K562 (cell line): ENCODE measurements at regions not wholly inside any gene's neighbourhood (a gene's known extent, or its start where the extent isn't known, plus 50 kb on each side); places are given as distances from the start of the nearest gene placed in this dataset.

Source experiments
- ATAC-seq: fragments of 200-7000 bp; cut with Tn5 transposase; 3 replicates; pipeline ENCODE4 v1.9.1; 2020; ENCODE audit warnings: moderate library complexity
- BruUV-seq: library from RNA; stranded (reverse); fragments of 400-500 nt; replicated peaks from 2 replicates; lab custom pipeline; 2021; lab: Mats Ljungman, UMichigan
- CTCF ChIA-PET: fragments of 300-600 bp; formaldehyde crosslinking; extraction: SDS; loops from one replicate; lab custom pipeline; 2021; ENCODE audit warnings: low intra/inter-chr PET ratio; lab: Yijun Ruan, JAX
- POLR2A ChIA-PET: fragments of 300-600, 350-650 bp; sonication (Branson Sonifier 250); formaldehyde crosslinking; extraction: SDS; loops from one replicate; lab custom pipeline; 2021; ENCODE audit warnings: antibody characterized with exemption, inconsistent platforms; lab: Yijun Ruan, JAX
- DNase-seq, 4 experiments: peaks; one replicate each; pipeline versions ENCODE4 v3.0.0 to v3.0.0-alpha.2; 2011 to 2018; ENCODE audit warnings: low spot score in 3 of 4, mixed read lengths in 3 of 4; ENCODE audit errors: extremely low read depth in 1 of 4
- FAIRE-seq: peaks from 2 replicates; lab custom pipeline; 2011; peaks lifted over from hg19 to GRCh38; lab: Jason Lieb, UNC
- H2AFZ ChIP-seq: 2 replicates; pipeline ENCODE4 v1.6.0; 2011; ENCODE audit warnings: low read depth, low read length, control low read depth, inconsistent platforms
- H3K27ac ChIP-seq: fragments of 200-600 bp; 3 replicates; pipeline ENCODE4 v1.8.0; 2011; ENCODE audit warnings: low read depth, mild to moderate bottlenecking, control low read depth, inconsistent platforms, low read length, moderate library complexity, mixed read lengths; ENCODE audit errors: extremely low read depth
- H3K27me3 ChIP-seq, 2 experiments: fragments of 300-600 bp in 1 of 2; 2 replicates in 1 of 2; 3 replicates in 1 of 2; pipeline versions ENCODE4 v1.6.0 to v1.8.0; 2011; ENCODE audit warnings: inconsistent platforms in 2 of 2, low read length in 2 of 2, mild to moderate bottlenecking in 1 of 2, mixed read lengths in 1 of 2, moderate library complexity in 1 of 2; ENCODE audit not compliant: control insufficient read depth in 2 of 2, insufficient read depth in 2 of 2
- H3K36me3 ChIP-seq: fragments of 300-600 bp; 3 replicates; pipeline ENCODE4 v1.8.0; 2011; ENCODE audit warnings: mild to moderate bottlenecking, low read length, inconsistent platforms; ENCODE audit not compliant: control insufficient read depth, insufficient read depth
- H3K4me1 ChIP-seq, 2 experiments: fragments of 200-600 bp in 1 of 2; replicated peaks in 1 of 2; 2 replicates in 1 of 2; 3 replicates in 1 of 2; pipeline versions ENCODE4 v1.5.1 to v1.8.0; 2011; ENCODE audit warnings: inconsistent platforms in 2 of 2, low read length in 2 of 2, mild to moderate bottlenecking in 1 of 2, mixed read lengths in 1 of 2, moderate library complexity in 1 of 2; ENCODE audit not compliant: control insufficient read depth in 2 of 2, insufficient read depth in 2 of 2
- H3K4me2 ChIP-seq: 2 replicates; pipeline ENCODE4 v1.6.1; 2011; ENCODE audit warnings: low read length, control low read depth, inconsistent platforms, mixed read lengths; ENCODE audit not compliant: insufficient read depth
- H3K4me3 ChIP-seq: fragments of 200-600 bp; sonication (generic), shearing (Covaris generic); 2 replicates; pipeline ENCODE4 v1.5.1; 2016; ENCODE audit warnings: control low read depth, inconsistent platforms
- H3K79me2 ChIP-seq: fragments of 200-600 bp; 3 replicates; pipeline ENCODE4 v1.8.0; 2011; ENCODE audit warnings: low read length, inconsistent platforms; ENCODE audit not compliant: control insufficient read depth, insufficient read depth
- H3K9ac ChIP-seq, 2 experiments: 2 replicates each; pipeline versions ENCODE4 v1.6.0 to v1.6.1; 2011; ENCODE audit warnings: low read depth in 2 of 2, low read length in 2 of 2, control low read depth in 1 of 2, inconsistent platforms in 1 of 2, mild to moderate bottlenecking in 1 of 2, mixed read lengths in 1 of 2; ENCODE audit not compliant: insufficient read depth in 1 of 2
- H3K9me1 ChIP-seq: one replicate; pipeline ENCODE4 v1.6.0; 2011; ENCODE audit warnings: inconsistent platforms, mild to moderate bottlenecking, low read length, moderate library complexity; ENCODE audit not compliant: control insufficient read depth, insufficient read depth
- H3K9me3 ChIP-seq: replicated peaks from 2 replicates; pipeline ENCODE4 v1.5.1; 2011; ENCODE audit warnings: low read depth, low read length, inconsistent platforms; ENCODE audit not compliant: control insufficient read depth, insufficient read depth
- H4K20me1 ChIP-seq: replicated peaks from 2 replicates; pipeline ENCODE4 v1.6.1; 2011; ENCODE audit warnings: low read length, inconsistent platforms, mixed read lengths; ENCODE audit not compliant: control insufficient read depth, insufficient read depth
- EP400 ChIP-seq: fragments of 450-650 bp; IDR thresholded peaks from 2 replicates; pipeline ENCODE4 v1.6.1; 2017; ENCODE audit warnings: antibody characterized with exemption, mild to moderate bottlenecking, moderate library complexity
- KAT2B ChIP-seq: IDR thresholded peaks from one replicate; pipeline ENCODE4 v1.6.1; 2012; ENCODE audit warnings: low read depth, mild to moderate bottlenecking, control low read depth, inconsistent platforms, low read length, moderate library complexity
- MBD2 ChIP-seq: sonication (generic); IDR thresholded peaks from 2 replicates; pipeline ENCODE4 v1.6.1; 2016; ENCODE audit warnings: low read depth, borderline replicate concordance
- MED1 ChIP-seq: sonication (generic); formaldehyde crosslinking; IDR thresholded peaks from 2 replicates; pipeline ENCODE4 v1.8.1; 2023; ENCODE audit warnings: missing genetic modification reagents, borderline replicate concordance
- SRSF3 ChIP-seq: fragments of 200-400 bp; formaldehyde crosslinking; IDR thresholded peaks from 2 replicates; pipeline ENCODE4 v1.6.1; 2016; ENCODE audit warnings: mild to moderate bottlenecking, low read length, moderate library complexity; ENCODE audit not compliant: insufficient read depth
- WGBS: fragments of 100-300 bp; shearing (Covaris generic); methylation state at CpG from one replicate; pipeline ENCODE4 v1.1.6; 2016; ENCODE audit warnings: low coverage, mixed read lengths; ENCODE audit not compliant: insufficient coverage; ENCODE audit errors: missing lambda C conversion rate; 5-methylcytosine and 5-hydroxymethylcytosine counted together
- in situ Hi-C: fragments of 300-500 bp; cut with MboI; formaldehyde crosslinking; loops from 4 replicates; pipeline ENCODE4 v1.15.0; 2018; ENCODE audit warnings: inconsistent platforms, mixed read lengths
- intact Hi-C: fragments of 100-400 bp; cut with micrococcal nuclease; formaldehyde crosslinking; loops from 2 replicates; pipeline ENCODE4 v1.14.2; 2022
- TF ChIP-seq, protein P1 (sequence below): fragments of 450-650 bp; formaldehyde crosslinking; IDR thresholded peaks from 2 replicates; pipeline ENCODE4 v1.4.0; 2020; ENCODE audit warnings: mild to moderate bottlenecking, moderate library complexity

DNA sequence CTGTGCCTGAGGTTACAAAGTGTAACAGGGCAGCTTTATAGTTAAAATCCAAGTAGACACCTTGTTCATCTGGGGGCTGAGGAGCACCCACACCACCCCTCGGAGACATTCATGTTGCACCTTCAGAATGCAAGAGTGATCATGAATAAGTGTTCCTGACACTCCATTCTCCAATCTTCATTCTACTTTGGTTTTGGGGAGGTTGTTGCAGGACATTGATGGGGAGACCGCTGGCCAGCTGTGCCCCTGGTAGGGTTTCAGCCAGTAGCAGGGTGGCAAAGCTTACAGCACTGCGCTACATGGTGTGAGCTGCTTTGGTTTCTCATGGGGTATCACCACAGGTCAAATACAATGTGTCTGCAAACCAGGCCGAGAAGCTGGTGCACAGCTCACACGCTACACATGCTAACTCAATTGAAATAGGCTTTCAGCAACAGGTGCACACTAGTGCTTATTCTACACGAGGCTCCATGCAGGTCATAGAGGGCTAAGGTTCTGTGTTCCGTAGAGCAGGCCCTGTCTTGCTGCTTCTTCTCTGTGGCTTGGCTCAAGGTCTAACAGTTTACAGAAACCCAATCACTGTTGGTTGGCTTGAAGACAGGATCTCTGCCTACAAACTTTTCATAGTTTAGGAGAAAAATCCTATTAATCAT is 317.4 kb upstream of the ZNF32 start (continued):
- TF ChIP-seq MBD2, result no peak
- no peak for TF ChIP-seq EP400
- TF ChIP-seq MED1 (CRISPR knock-in tag), result no peak

DNA sequence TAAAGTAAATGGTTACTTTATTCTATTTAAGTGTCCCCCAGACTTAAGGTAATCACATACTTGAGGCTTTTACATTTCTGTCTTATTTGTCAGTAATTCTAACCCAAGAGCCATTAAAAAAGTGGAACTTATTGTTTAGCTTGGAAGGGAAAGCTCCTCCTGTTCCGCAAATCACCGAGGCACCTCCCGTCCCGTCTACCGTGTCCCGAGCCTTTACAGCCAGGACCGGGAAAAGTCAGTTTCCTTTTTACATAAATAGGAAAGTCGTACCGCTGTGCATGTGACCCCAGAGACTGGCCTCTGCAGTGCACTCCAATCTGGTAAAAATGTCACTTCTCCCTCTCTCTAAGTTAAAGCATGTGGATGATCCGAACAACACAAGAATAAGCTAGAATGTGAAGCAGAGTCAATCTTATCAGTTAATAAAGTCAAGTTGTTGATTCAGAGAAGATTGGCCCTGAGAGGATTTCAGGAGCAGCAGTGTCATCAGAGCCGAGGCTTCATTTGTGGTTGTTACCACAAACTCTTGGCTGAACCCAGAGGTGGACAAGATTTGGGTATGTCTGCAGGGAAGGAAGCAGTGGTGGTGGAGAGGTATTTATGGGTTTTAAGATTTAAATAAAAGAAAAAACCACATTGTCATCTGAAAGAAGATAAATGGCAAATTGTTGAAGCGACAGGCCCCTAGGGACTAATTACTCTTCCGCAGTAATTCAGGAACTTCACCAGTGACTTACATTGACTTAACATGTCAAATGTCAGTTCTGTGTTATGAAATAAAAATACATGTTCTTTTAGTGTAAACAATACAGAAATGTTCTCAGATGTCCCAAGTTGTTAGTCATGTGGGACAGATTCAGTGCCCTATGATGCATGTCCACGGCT is 316.6 kb upstream of the ZNF32 start:
- TF ChIP-seq KAT2B (no peak), SRSF3 (no peak)
- TF ChIP-seq, protein P1, sequence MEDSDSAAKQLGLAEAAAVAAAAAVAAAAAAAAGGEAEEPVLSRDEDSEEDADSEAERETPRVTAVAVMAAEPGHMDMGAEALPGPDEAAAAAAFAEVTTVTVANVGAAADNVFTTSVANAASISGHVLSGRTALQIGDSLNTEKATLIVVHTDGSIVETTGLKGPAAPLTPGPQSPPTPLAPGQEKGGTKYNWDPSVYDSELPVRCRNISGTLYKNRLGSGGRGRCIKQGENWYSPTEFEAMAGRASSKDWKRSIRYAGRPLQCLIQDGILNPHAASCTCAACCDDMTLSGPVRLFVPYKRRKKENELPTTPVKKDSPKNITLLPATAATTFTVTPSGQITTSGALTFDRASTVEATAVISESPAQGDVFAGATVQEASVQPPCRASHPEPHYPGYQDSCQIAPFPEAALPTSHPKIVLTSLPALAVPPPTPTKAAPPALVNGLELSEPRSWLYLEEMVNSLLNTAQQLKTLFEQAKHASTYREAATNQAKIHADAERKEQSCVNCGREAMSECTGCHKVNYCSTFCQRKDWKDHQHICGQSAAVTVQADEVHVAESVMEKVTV (CRISPR knock-in tag), result no peak

More for the DNA sequence above, 316.6 kb upstream of the ZNF32 start:
- Histone ChIP-seq H3K9me1 (no peaks in the 10 kb centered on the region), H3K4me2 (no peak overlapping the region), H3K36me3 (no peaks in the 10 kb centered on the region), H3K79me2 (no peaks in the 10 kb centered on the region), H3K4me3 (no peak overlapping the region), H2AFZ (no peak overlapping the region), H4K20me1 (no peaks in the 10 kb centered on the region; the same call in 1 of the 2 replicates), H3K9me3 (no peaks in the 10 kb centered on the region), H3K27me3 (peaks cover 9 to 44% of the 10 kb centered on the region in 2 experiments; a peak in 3 of 5 replicates), H3K27ac (no peak overlapping the region), H3K9ac (no peak overlapping the region), H3K4me1 (no peaks in the 10 kb centered on the region)
- ATAC-seq (no peak), DNase-seq (no peak), FAIRE-seq (no peak)
- in situ Hi-C loops (no loop called here), intact Hi-C loops (no loop called here)
- BruUV-seq, result no TSS peak
- CTCF ChIA-PET, result interaction anchor here (0.6 kb wide), 1 partner anchor 822 kb away, joined by 3 read pairs; no protein-coding TSS in a partner anchor
- POLR2A ChIA-PET, result interaction anchor here (0.6 kb wide), 1 partner anchor 528 kb away, joined by 3 read pairs; no protein-coding TSS in a partner anchor
- WGBS, result 1% methylated on average over 14 of the region's 14 CpGs
